ENCODE measurements at regions not wholly inside any gene's neighbourhood (a gene's known extent, or its start where the extent isn't known, plus 50 kb on each side); places are given as distances from the start of the nearest gene placed in this dataset.

DNA sequence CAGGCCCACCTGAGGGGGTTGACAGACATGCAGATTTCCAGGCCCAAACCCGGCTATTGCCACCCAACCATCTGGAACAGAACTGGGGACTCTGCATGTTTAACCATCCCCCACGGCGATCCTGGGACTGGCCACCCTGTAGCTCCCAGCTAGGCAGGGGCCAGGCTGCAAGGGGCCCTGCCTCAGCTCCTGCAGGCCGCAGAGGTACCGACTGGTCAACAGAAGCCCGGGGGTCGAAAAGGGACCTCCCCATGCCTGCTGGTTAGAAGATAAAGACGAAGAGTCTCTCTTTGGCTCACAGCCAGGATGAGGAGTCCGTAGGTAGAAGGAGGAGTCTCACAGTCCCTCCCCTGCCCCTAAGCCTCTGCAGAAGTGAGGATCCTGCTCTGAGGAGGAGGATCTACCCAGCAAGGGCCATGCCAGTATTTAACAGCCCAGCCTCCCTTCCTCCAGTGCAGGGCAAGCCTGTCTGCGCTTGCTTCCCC lies 223.4 kb upstream of the TNRC6C start:
- H3K27ac ChIP-seq, result no peak overlapping the region
- no peak for TF ChIP-seq ZFX (IDR thresholded peaks at IDR 0.05)
- TF ChIP-seq, protein P1, sequence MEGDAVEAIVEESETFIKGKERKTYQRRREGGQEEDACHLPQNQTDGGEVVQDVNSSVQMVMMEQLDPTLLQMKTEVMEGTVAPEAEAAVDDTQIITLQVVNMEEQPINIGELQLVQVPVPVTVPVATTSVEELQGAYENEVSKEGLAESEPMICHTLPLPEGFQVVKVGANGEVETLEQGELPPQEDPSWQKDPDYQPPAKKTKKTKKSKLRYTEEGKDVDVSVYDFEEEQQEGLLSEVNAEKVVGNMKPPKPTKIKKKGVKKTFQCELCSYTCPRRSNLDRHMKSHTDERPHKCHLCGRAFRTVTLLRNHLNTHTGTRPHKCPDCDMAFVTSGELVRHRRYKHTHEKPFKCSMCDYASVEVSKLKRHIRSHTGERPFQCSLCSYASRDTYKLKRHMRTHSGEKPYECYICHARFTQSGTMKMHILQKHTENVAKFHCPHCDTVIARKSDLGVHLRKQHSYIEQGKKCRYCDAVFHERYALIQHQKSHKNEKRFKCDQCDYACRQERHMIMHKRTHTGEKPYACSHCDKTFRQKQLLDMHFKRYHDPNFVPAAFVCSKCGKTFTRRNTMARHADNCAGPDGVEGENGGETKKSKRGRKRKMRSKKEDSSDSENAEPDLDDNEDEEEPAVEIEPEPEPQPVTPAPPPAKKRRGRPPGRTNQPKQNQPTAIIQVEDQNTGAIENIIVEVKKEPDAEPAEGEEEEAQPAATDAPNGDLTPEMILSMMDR (conservative IDR thresholded peaks at IDR 0.05), result no peak

DNA sequence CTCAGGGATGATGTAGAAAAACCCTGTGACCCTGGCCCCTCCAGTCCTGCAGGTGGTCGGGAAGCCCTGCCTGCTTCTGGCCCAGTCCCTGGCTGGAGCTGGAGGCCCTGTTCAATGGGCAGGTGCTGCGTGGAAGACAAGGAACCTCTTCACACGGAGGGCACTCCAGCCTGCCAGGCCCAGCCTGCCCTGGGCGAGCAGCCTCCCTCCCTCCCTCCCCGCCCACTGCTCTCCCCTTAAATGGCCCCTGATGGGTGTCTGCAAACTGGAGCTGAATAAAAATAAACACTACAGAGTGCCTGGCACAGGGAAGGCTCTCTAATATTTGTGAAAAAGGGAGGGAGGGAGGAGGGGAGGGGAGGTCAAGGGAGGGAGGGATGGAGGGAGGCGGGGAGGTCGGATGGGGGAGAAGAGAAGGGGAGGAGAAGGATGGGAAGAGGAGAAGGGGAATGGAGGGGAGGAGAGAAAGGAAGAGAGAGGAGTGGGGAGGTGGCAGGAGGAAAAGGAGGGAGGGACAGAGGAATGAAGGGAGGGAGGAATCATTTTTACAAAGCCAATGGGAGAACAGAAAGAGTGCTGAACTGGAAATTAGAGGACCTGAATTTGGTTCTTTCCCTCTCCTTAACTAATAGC lies 222.8 kb upstream of the TNRC6C start:
- no peak overlapping the region for H3K27ac ChIP-seq
- no peak for TF ChIP-seq ZFX (IDR thresholded peaks at IDR 0.05)
- TF ChIP-seq, protein P1 (conservative IDR thresholded peaks at IDR 0.05), result no peak

DNA sequence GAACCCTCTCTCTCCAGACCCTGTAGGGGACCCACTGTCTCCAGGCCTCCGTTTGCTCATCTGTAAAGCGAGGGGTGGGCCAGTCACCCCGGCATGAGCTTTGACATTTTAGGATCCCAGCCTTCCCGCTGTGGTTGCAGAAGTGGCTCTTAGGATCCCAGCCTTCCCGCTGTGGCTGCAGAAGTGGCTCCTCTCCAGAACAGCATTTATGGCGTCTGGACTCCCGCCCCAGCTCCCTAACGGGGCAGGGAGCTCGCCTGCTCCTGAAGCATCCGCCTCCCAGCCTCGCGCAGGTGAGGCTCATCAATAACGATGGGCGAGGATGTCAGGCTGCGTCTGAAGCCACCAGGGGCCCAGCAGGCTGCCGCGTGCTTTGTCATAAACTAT lies 222.3 kb upstream of the TNRC6C start:
- TF ChIP-seq ZFX (IDR thresholded peaks at IDR 0.05), result no peak
- TF ChIP-seq, protein P1 (conservative IDR thresholded peaks at IDR 0.05), result no peak
- H3K27ac ChIP-seq, result no peak overlapping the region

DNA sequence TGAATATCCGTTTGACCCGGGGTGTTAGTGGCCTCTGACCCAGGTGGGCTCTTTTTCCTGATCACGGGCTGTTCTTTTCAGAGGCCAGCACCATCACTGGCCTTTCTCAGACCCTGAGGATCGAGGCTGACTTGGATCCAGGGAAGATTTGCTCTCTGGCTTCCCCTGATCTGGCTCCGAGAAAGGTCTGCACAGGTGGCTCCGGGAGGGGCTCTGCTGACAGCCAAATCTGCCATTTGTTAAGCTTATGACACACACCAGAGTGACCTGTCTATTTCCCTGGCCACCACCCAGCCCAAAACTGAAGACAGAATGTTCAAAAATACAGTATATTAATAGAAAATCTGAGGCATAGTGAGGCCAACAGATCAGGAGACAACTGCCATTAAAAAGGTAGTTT lies 221.8 kb upstream of the TNRC6C start:
- TF ChIP-seq, protein P1 (conservative IDR thresholded peaks at IDR 0.05), result no peak
- no peak for TF ChIP-seq ZFX (IDR thresholded peaks at IDR 0.05)
- H3K27ac ChIP-seq, result no peak overlapping the region

DNA sequence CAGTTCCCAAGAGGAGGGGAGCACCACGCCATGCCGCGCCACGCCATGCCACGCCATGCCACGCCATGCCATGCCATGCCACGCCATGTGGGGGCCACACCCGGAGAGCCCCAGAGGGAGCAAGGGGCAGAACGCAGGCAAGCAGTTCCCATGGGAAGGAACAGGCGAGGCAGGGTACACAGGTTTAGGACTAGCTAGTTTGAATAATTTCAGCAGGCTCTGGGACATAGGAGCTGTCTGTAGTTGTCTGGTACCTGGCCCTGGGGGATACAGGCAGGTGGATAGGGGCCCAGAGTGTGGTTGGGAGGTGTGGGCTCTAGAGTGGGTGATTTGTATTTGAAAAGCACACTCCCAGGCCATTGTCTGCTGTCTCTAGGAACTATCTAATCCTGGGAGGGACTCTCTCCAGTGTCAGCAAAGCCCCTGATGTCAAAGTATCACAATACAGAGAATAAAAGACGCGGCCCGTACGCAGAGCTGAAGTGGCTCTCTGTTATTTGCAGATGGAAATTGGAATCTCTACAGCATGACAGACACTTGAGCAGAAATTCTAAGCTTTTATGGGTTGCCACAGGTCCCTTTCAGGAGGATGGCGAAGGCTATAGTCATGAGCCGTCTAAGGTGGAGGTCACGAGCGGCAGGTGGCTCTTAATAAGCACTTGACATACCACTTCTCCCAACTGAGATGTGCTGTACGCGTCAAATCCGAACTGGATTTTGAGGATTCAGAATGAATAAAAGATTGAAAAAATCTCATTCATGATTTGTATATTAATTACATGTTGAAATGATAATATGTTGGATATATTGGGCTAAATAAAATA lies 220.8 kb upstream of the TNRC6C start:
- H3K27ac ChIP-seq, result no peak overlapping the region
- TF ChIP-seq, protein P1 (conservative IDR thresholded peaks at IDR 0.05), result no peak
- no peak for TF ChIP-seq ZFX (IDR thresholded peaks at IDR 0.05)

DNA sequence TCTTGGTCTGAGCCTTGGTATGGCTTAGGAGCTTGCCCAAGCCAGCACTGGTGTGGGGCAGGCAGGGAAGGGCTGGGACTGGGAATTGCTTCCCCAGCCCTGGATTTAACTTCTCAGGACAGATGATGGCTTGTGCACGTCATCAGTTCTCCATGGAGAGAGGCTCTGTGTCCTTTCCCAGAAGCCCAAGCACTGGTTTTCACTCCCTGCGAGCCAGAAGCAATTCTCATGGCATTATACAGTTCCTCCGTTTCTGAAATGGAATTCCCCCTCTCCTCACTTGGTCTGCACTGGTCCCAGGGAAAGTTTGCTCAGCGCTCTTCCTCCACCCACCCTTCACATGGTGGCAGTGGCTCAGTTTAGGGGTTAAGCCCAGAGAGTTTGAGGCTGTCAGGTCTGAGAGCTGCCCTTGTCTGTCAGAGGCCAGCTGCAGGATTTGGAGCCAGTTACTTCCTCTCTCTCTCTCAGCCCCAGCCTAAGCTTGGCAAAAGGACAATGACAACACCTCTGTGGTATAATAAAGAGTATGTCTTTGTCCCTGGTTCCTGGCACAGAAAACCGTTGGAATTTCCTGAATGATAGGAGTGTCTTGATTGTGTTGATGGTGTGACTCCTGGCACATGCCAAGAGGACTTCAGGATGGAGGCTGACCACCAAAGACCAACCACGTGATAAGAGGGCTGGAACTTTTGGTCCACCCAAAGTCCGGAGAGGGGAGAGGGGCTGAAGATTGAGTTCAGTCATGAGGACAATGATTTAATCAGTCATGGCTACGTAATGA lies 219.6 kb upstream of the TNRC6C start:
- no peak overlapping the region for H3K27ac ChIP-seq
- TF ChIP-seq ZFX (IDR thresholded peaks at IDR 0.05), result no peak
- TF ChIP-seq, protein P1 (conservative IDR thresholded peaks at IDR 0.05), result no peak

All from C4-2B (cell line).